ENCODE measurements at regions not wholly inside any gene's neighbourhood (a gene's known extent, or its start where the extent isn't known, plus 50 kb on each side); places are given as distances from the start of the nearest gene placed in this dataset.

DNA sequence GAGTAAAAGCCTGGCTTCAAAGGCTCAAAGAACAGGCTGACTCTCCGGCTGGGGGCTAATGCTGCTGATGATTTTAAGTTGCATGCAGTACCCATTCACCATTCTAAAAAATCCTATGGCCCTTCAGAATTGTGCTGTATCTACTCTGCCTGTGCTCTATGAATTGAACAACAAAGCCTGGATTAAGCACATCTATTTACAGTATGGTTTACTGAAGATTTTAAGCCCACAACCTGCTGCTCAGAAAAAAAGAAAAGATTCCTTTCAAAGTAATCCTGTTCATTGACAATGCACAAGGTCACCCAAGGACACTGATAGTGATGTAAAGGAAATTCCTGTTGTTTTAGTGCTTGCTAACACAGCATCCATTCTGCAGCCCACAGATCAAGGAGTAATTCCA is 84.9 kb upstream of the SFRP2 start:
- TF ChIP-seq, protein P1, sequence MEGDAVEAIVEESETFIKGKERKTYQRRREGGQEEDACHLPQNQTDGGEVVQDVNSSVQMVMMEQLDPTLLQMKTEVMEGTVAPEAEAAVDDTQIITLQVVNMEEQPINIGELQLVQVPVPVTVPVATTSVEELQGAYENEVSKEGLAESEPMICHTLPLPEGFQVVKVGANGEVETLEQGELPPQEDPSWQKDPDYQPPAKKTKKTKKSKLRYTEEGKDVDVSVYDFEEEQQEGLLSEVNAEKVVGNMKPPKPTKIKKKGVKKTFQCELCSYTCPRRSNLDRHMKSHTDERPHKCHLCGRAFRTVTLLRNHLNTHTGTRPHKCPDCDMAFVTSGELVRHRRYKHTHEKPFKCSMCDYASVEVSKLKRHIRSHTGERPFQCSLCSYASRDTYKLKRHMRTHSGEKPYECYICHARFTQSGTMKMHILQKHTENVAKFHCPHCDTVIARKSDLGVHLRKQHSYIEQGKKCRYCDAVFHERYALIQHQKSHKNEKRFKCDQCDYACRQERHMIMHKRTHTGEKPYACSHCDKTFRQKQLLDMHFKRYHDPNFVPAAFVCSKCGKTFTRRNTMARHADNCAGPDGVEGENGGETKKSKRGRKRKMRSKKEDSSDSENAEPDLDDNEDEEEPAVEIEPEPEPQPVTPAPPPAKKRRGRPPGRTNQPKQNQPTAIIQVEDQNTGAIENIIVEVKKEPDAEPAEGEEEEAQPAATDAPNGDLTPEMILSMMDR (conservative IDR thresholded peaks at IDR 0.05; ENCODE audit: low read depth, low read length): no peak
- TF ChIP-seq EZH2phosphoT487 (IDR thresholded peaks at IDR 0.05; ENCODE audit: borderline replicate concordance, low read length) (no peak), EZH2 (IDR thresholded peaks at IDR 0.05; ENCODE audit: low read length, unreplicated experiment) (no peak)
